ENCODE measurements at regions not wholly inside any gene's neighbourhood (a gene's known extent, or its start where the extent isn't known, plus 50 kb on each side); places are given as distances from the start of the nearest gene placed in this dataset.
A peak's percentile ranks its signal among the peaks of the same experiment; 100 is the strongest.

DNA sequence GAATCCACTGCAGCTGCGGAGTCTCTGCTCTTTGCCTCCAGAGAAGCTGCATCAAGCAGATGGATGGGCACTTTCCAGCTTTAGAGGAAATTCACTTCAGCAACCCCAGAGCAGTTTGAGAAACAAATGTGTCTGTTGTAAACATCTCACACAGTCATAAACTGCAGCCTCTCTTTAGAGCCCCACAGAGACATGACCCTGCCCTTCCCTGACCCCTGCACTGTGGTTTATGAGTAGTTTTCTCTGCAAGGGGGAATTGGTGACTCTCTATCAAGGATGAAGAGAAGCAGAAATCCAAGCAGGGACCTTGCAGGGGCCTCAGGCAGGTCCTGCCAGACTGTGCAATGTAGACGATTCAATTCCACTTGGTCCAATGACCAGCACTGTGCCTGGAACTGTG is 160.2 kb downstream of the SH2D4B start:
- no peak for TF ChIP-seq CTCF (IDR thresholded peaks at IDR 0.05)
- Histone ChIP-seq H3K27me3 (ENCODE audit: control insufficient read depth, insufficient read depth, low read length) (no peaks in the 10 kb centered on the region), H3K9ac (no peak overlapping the region), H3K9me3 (ENCODE audit: control insufficient read depth, low read length) (no peaks in the 10 kb centered on the region), H3K4me1 (peaks cover 28% of the 10 kb centered on the region), H3K27ac (no peak overlapping the region), H3K4me3 (ENCODE audit: low read depth, low read length) (no peak overlapping the region), H3K79me2 (peaks cover 2% of the 10 kb centered on the region), H3K36me3 (ENCODE audit: control insufficient read depth, insufficient read depth, low read length) (no peaks in the 10 kb centered on the region), H3K4me2 (ENCODE audit: low read length) (no peak overlapping the region), H2AFZ (no peak overlapping the region)

DNA sequence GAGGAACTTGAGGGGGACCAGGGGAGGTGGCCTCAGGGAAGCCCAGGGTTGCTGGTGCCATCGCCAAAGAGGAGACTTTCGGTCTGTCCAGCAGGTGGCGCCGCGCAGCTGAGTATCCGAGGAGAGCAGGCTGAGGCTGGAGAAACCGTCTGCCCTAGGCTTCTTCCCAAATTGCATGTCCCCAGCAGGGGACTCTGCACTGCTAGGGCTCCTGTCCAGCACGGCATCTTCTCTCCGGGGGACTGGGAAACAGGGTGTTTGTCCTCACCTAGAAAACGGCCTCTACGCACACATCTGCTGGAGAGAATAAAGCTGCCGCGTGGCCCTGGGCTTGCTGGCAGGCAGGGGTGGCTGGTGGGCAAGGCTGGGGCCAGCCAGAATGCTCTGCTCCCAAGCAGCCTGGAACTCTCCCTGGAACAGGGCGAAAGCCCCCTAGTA is 161.9 kb downstream of the SH2D4B start:
- no peak overlapping the region for H3K27ac ChIP-seq
- H3K4me3 ChIP-seq (ENCODE audit: low read depth, low read length): no peak overlapping the region
- H3K36me3 ChIP-seq (ENCODE audit: control insufficient read depth, insufficient read depth, low read length): no peaks in the 10 kb centered on the region
- peaks cover 26% of the 10 kb centered on the region for H3K4me1 ChIP-seq
- TF ChIP-seq CTCF (IDR thresholded peaks at IDR 0.05): peak; percentile 92
- H2AFZ ChIP-seq: peak overlapping the region; percentile 34
- no peaks in the 10 kb centered on the region for H3K79me2 ChIP-seq
- no peaks in the 10 kb centered on the region for H3K27me3 ChIP-seq (ENCODE audit: control insufficient read depth, insufficient read depth, low read length)
- no peak overlapping the region for H3K4me2 ChIP-seq (ENCODE audit: low read length)
- no peak overlapping the region for H3K9ac ChIP-seq
- H3K9me3 ChIP-seq (ENCODE audit: control insufficient read depth, low read length): no peaks in the 10 kb centered on the region

DNA sequence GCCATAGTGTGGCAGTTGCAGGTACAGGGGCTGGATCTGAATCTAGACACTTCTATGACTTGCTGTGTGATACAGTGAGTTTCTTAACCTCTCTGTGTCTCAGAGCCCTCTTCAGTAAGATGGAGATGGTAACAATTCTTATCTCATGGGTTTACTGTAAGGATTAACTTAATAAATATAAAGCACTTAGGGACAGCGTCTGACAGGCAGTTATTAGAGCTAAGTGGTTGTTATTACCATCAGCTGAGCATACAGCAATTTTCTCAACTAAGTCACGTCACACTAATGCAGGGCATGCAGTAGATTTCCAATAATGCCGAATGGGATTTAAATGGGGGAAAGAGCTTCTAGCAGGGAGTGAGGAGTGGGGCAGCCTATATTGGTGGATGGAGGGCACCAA is 162.6 kb downstream of the SH2D4B start:
- Histone ChIP-seq H2AFZ (no peak overlapping the region), H3K36me3 (ENCODE audit: control insufficient read depth, insufficient read depth, low read length) (no peaks in the 10 kb centered on the region), H3K79me2 (no peaks in the 10 kb centered on the region), H3K4me3 (ENCODE audit: low read depth, low read length) (no peak overlapping the region), H3K27me3 (ENCODE audit: control insufficient read depth, insufficient read depth, low read length) (no peaks in the 10 kb centered on the region), H3K27ac (no peak overlapping the region), H3K4me1 (peaks cover 26% of the 10 kb centered on the region), H3K9ac (no peak overlapping the region), H3K4me2 (ENCODE audit: low read length) (no peak overlapping the region), H3K9me3 (ENCODE audit: control insufficient read depth, low read length) (no peaks in the 10 kb centered on the region)
- TF ChIP-seq CTCF (IDR thresholded peaks at IDR 0.05): no peak

- no peaks in the 10 kb centered on the region for H3K27me3 ChIP-seq (ENCODE audit: control insufficient read depth, insufficient read depth, low read length)
- H3K4me2 ChIP-seq (ENCODE audit: low read length): no peak overlapping the region
- H3K9ac ChIP-seq: no peak overlapping the region
- peaks cover 26% of the 10 kb centered on the region for H3K4me1 ChIP-seq
- TF ChIP-seq CTCF (IDR thresholded peaks at IDR 0.05): no peak
- H3K79me2 ChIP-seq: no peaks in the 10 kb centered on the region
- H3K9me3 ChIP-seq (ENCODE audit: control insufficient read depth, low read length): no peaks in the 10 kb centered on the region
- no peak overlapping the region for H3K4me3 ChIP-seq (ENCODE audit: low read depth, low read length)
- H3K36me3 ChIP-seq (ENCODE audit: control insufficient read depth, insufficient read depth, low read length): no peaks in the 10 kb centered on the region
- no peak overlapping the region for H3K27ac ChIP-seq
- H2AFZ ChIP-seq: no peak overlapping the region
Measured at GRCh38 chr10:80700760-80701444, 163.2 kb downstream of the SH2D4B start.

GRCh38 chr10:80701706-80702105 is 164.0 kb downstream of the SH2D4B start:
- Histone ChIP-seq H3K79me2 (no peaks in the 10 kb centered on the region), H3K9me3 (ENCODE audit: control insufficient read depth, low read length) (no peaks in the 10 kb centered on the region), H3K4me3 (ENCODE audit: low read depth, low read length) (no peak overlapping the region), H3K4me2 (ENCODE audit: low read length) (no peak overlapping the region), H3K27me3 (ENCODE audit: control insufficient read depth, insufficient read depth, low read length) (no peaks in the 10 kb centered on the region), H3K27ac (peak overlapping the region; percentile 30), H2AFZ (peak overlapping the region; percentile 59), H3K9ac (no peak overlapping the region), H3K36me3 (ENCODE audit: control insufficient read depth, insufficient read depth, low read length) (no peaks in the 10 kb centered on the region), H3K4me1 (peaks cover 26% of the 10 kb centered on the region)
- TF ChIP-seq CTCF (IDR thresholded peaks at IDR 0.05): no peak
